ENCODE measurements at regions not wholly inside any gene's neighbourhood (a gene's known extent, or its start where the extent isn't known, plus 50 kb on each side); places are given as distances from the start of the nearest gene placed in this dataset.

DNA sequence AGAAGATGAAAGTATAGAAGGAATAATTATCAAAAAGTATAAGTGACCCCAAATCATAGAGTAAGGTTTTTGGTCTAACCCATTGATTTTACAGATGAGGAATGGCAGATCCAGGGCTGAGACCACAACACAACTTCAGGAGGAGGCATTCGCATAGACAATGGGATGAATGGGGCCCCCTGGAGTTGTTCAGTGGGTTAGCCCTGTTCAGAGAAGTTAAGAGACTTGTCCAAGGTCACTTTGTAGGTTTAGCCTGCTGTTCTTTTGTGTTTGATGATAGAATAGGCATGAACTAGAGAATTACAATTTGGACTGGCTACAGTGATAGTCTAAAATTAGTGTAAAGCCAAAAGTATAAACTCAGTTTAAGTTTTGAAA lies 233.9 kb downstream of the KCNRG start:
- TF ChIP-seq GATA2 (IDR thresholded peaks at IDR 0.05; ENCODE audit: low read depth, low read length): no peak
- no peak for TF ChIP-seq GATA3 (IDR thresholded peaks at IDR 0.05; ENCODE audit: low read depth, low read length)

Measured in SH-SY5Y (cell line).